ENCODE measurements at regions not wholly inside any gene's neighbourhood (a gene's known extent, or its start where the extent isn't known, plus 50 kb on each side); places are given as distances from the start of the nearest gene placed in this dataset.

GRCh38 chr13:37375724-37376123 is 222.8 kb downstream of the POSTN start:
- no peak for DNase-seq
- H3K27ac ChIP-seq, result no peak overlapping the region
- no peak overlapping the region for H3K4me3 ChIP-seq
- H3K27me3 ChIP-seq, result no peaks in the 10 kb centered on the region
- no peaks in the 10 kb centered on the region for H3K4me1 ChIP-seq
- H3K9me3 ChIP-seq (replicated peaks), result no peaks in the 10 kb centered on the region
- H3K36me3 ChIP-seq, result no peaks in the 10 kb centered on the region

DNA sequence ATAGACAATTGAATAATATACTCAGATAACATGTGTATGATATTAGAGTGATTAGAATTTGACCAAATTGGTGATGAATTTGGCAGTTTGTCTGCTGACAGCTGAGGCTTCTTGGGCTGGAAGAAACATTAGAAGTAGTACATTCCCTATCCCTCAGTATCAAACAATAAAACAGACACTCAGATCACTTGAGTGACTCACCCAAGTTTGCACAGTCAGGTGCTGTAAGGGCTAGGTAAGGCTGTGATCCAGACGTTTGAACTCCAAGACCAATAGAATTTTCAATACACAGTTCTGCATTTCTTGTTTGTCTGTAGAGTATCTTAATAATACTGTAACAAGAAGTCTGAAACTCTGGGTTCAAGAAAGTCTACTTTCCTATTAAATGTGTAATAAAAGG is 223.5 kb downstream of the POSTN start:
- no peak for DNase-seq
- Histone ChIP-seq H3K4me1 (no peaks in the 10 kb centered on the region), H3K9me3 (replicated peaks) (no peaks in the 10 kb centered on the region), H3K27me3 (no peaks in the 10 kb centered on the region), H3K27ac (no peak overlapping the region), H3K4me3 (no peak overlapping the region), H3K36me3 (no peaks in the 10 kb centered on the region)

- Histone ChIP-seq H3K27me3 (no peaks in the 10 kb centered on the region; the same call in 1 of the 2 replicates), H3K4me3 (no peak overlapping the region), H3K4me1 (no peaks in the 10 kb centered on the region), H3K36me3 (no peaks in the 10 kb centered on the region), H3K9me3 (replicated peaks) (no peaks in the 10 kb centered on the region), H3K27ac (no peak overlapping the region)
- no peak for DNase-seq
These were observed 229.0 kb downstream of the POSTN start for GRCh38 chr13:37369616-37370015.

DNA sequence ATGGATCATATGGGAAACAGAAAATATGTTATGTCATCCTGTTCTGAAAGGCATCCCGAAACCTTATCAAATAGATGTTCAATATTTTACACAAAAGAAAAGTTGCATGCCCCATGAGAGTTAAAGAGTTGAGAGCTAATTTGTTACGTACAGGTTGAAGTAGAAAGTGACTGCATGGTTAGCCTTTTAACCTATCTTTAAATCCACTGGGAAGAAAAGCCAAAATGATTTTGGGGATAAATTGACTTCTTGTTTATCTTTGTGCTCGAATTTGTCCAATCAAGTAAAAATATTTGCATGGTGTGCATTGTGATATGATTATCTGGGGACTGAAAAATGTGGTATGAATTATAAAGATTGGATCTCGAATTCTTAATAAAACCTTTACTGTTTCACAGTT is 230.1 kb downstream of the POSTN start:
- H3K4me1 ChIP-seq, result no peaks in the 10 kb centered on the region
- no peaks in the 10 kb centered on the region; the same call in 1 of the 2 replicates for H3K27me3 ChIP-seq
- no peak overlapping the region for H3K4me3 ChIP-seq
- no peak overlapping the region for H3K27ac ChIP-seq
- no peaks in the 10 kb centered on the region for H3K36me3 ChIP-seq
- no peak for DNase-seq
- no peaks in the 10 kb centered on the region for H3K9me3 ChIP-seq (replicated peaks)

GRCh38 chr13:37366044-37366770 is 232.4 kb downstream of the POSTN start:
- H3K27ac ChIP-seq, result no peak overlapping the region
- DNase-seq, result no peak

GRCh38 chr13:37365496-37365895 is 233.1 kb downstream of the POSTN start:
- no peak overlapping the region for H3K27ac ChIP-seq
- no peaks in the 10 kb centered on the region; the same call in 1 of the 2 replicates for H3K27me3 ChIP-seq
- no peak for DNase-seq
- H3K36me3 ChIP-seq, result no peaks in the 10 kb centered on the region
- no peaks in the 10 kb centered on the region for H3K4me1 ChIP-seq
- H3K4me3 ChIP-seq, result no peak overlapping the region
- H3K9me3 ChIP-seq (replicated peaks), result no peaks in the 10 kb centered on the region

More at GRCh38 chr13:37366044-37366770, 232.4 kb downstream of the POSTN start:
- Histone ChIP-seq H3K36me3 (no peaks in the 10 kb centered on the region), H3K4me1 (no peaks in the 10 kb centered on the region), H3K27me3 (no peaks in the 10 kb centered on the region; the same call in 1 of the 2 replicates), H3K9me3 (replicated peaks) (no peaks in the 10 kb centered on the region), H3K4me3 (no peak overlapping the region)

GRCh38 chr13:37364956-37365355 is 233.6 kb downstream of the POSTN start:
- no peak overlapping the region for H3K4me3 ChIP-seq
- no peaks in the 10 kb centered on the region for H3K4me1 ChIP-seq
- no peaks in the 10 kb centered on the region for H3K9me3 ChIP-seq (replicated peaks)
- no peaks in the 10 kb centered on the region for H3K36me3 ChIP-seq
- DNase-seq, result no peak
- no peak overlapping the region for H3K27ac ChIP-seq
- H3K27me3 ChIP-seq, result no peaks in the 10 kb centered on the region; the same call in 1 of the 2 replicates

- no peak for DNase-seq
- Histone ChIP-seq H3K27me3 (no peaks in the 10 kb centered on the region; the same call in 1 of the 2 replicates), H3K27ac (no peak overlapping the region), H3K4me3 (no peak overlapping the region), H3K4me1 (no peaks in the 10 kb centered on the region), H3K36me3 (no peaks in the 10 kb centered on the region), H3K9me3 (replicated peaks) (no peaks in the 10 kb centered on the region)
These were observed 234.6 kb downstream of the POSTN start for GRCh38 chr13:37364007-37364406.

GRCh38 chr13:37361608-37362007 is 237.0 kb downstream of the POSTN start:
- DNase-seq, result no peak
- Histone ChIP-seq H3K4me1 (no peaks in the 10 kb centered on the region), H3K27ac (no peak overlapping the region), H3K27me3 (no peaks in the 10 kb centered on the region), H3K4me3 (no peak overlapping the region), H3K36me3 (no peaks in the 10 kb centered on the region), H3K9me3 (replicated peaks) (no peaks in the 10 kb centered on the region)

DNA sequence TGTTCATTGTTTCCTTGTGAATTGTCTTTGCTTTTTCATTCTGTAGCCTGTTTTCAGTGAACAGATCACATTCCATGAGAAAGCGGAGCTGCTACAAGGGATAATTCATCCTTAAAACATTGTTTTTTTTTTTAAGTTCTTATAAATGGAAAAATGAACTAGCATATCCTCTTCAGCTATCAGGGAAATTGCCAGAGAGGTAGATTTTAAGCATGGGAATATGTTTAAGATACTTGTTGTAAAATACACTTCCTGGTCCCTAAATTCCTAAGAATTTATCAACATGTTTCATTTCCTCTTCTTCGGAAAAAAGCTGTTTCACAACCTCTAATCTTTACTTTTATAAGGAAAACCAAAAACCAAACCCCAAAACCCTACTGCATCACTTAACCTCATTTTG is 238.0 kb downstream of the POSTN start:
- Histone ChIP-seq H3K9me3 (replicated peaks) (no peaks in the 10 kb centered on the region), H3K36me3 (no peaks in the 10 kb centered on the region), H3K27me3 (no peaks in the 10 kb centered on the region), H3K4me1 (no peaks in the 10 kb centered on the region), H3K27ac (no peak overlapping the region), H3K4me3 (no peak overlapping the region)
- no peak for DNase-seq

DNA sequence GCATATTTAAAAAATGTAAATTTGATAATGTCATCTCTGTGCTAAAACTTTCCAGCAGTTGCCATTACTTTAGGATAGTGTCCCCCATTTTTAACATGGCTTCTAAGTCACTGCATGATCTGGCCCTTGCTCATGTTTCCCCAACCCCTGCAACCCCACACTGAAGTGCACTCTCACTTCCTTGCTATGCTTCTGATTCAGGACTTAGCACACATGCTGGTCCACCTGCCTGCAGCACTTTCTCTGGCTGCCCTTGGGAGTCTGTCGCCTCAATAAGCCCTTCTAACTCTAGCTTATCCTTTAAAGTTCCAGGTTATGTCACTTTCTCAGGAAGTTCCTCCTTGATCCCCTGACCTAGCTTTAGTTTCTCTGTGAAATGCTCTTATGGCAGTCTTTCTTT is 241.0 kb downstream of the POSTN start:
- H3K4me3 ChIP-seq, result no peak overlapping the region
- DNase-seq, result no peak
- no peaks in the 10 kb centered on the region for H3K27me3 ChIP-seq
- no peaks in the 10 kb centered on the region for H3K4me1 ChIP-seq
- H3K27ac ChIP-seq, result no peak overlapping the region
- H3K36me3 ChIP-seq, result no peaks in the 10 kb centered on the region
- H3K9me3 ChIP-seq (replicated peaks), result no peaks in the 10 kb centered on the region

DNA sequence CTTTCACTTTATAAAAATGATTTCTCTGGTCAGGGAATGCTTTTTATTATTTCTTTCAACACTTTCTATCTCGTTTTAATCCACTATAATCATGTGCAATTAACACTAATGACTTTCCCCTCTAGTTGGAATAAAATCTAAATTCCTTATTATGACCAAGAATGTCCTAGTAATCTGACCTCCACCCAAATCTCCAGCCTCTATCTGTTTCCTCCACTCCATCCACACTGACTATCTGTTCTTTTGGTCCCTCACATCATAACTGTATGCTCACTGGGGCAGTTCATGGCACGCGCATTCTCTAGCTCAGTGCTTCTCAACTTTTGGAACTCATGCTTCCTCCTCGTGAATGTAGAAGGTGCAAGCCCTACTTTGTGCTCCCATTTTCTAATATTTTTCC is 244.7 kb downstream of the POSTN start:
- no peaks in the 10 kb centered on the region for H3K27me3 ChIP-seq
- H3K36me3 ChIP-seq, result no peaks in the 10 kb centered on the region
- H3K4me1 ChIP-seq, result no peaks in the 10 kb centered on the region
- no peak for DNase-seq
- H3K4me3 ChIP-seq, result no peak overlapping the region
- no peak overlapping the region for H3K27ac ChIP-seq
- H3K9me3 ChIP-seq (replicated peaks), result no peaks in the 10 kb centered on the region

DNA sequence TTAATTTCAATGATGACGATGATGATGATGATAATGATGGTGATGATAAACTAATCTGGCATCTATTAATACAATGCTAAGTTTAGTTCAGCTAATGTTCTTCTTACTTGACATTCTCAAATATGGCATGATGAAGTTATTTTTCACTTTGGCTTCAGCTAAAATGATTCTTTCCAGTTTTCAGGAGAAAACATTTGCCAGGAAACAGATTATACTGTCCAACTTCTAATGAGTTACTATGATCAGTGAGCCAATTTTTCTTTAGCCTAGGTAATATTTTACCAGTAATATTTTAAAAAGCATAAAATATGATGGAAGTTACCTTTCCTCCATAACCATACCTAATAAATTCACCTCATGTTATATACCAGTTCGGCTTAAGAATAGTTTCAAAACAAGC is 245.7 kb upstream of the CSNK1A1L start:
- no peak overlapping the region for H3K4me3 ChIP-seq
- no peaks in the 10 kb centered on the region for H3K9me3 ChIP-seq (replicated peaks)
- no peak overlapping the region for H3K27ac ChIP-seq
- H3K4me1 ChIP-seq, result no peaks in the 10 kb centered on the region
- no peak for DNase-seq
- no peaks in the 10 kb centered on the region for H3K27me3 ChIP-seq
- H3K36me3 ChIP-seq, result no peaks in the 10 kb centered on the region

- H3K27ac ChIP-seq, result no peak overlapping the region
- H3K9me3 ChIP-seq (replicated peaks), result no peaks in the 10 kb centered on the region
- H3K27me3 ChIP-seq, result no peaks in the 10 kb centered on the region
- no peak overlapping the region for H3K4me3 ChIP-seq
- no peaks in the 10 kb centered on the region for H3K4me1 ChIP-seq
- DNase-seq, result no peak
- no peaks in the 10 kb centered on the region for H3K36me3 ChIP-seq
These were observed 244.5 kb upstream of the CSNK1A1L start for GRCh38 chr13:37349916-37350315.

DNA sequence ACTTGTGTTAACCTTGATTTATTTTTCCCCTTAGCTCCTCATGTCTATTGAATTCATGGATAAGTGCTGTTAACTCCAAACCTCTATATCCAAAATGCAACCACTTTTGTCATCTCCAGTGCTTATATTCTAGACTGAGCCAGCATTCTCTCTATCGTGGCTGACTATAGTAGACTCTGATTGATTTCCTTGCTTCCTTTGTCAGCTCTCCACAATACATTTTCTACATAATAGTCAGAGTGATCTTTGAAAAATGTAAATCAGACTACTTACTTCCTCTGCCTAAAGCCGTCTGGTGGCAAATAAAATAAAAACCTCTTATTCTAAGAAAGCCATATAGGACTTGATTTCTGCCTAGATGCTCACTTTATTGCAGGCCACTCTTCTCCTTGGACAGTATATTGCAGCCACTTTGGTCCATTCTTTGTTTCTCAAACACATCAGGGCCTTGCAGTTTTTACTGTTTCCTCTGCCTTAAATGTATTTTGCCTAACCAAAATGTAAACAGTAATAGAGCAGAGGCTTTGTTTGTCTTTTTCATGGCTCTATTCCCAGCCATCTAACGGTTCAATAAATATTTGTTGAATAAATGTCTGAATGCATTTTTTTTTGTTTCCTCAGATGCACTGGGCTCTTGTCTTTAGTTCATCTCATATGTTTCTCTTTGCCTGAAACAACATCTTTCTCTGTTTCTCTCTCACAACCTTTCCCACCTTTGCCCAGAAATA is 243.6 kb upstream of the CSNK1A1L start:
- Histone ChIP-seq H3K27me3 (no peaks in the 10 kb centered on the region), H3K27ac (no peak overlapping the region), H3K9me3 (replicated peaks) (no peaks in the 10 kb centered on the region), H3K4me3 (no peak overlapping the region), H3K36me3 (no peaks in the 10 kb centered on the region), H3K4me1 (0 out of 2 replicates have a peak, but pooled peaks cover 1% of the 10 kb centered on the region)
- DNase-seq, result no peak

All from SJCRH30 (cell line).